ENCODE measurements at regions not wholly inside any gene's neighbourhood (a gene's known extent, or its start where the extent isn't known, plus 50 kb on each side); places are given as distances from the start of the nearest gene placed in this dataset.

- no peak for TF ChIP-seq CTCF (IDR thresholded peaks at IDR 0.05; ENCODE audit: insufficient read depth, low read length, poor library complexity, severe bottlenecking)
- H3K27me3 ChIP-seq (replicated peaks; ENCODE audit: control insufficient read depth, insufficient read depth, low read length) = peaks cover 2% of the 10 kb centered on the region
- no peaks in the 10 kb centered on the region for H3K36me3 ChIP-seq (ENCODE audit: control insufficient read depth, insufficient read depth, low read length)
- no peak overlapping the region for H3K4me3 ChIP-seq (replicated peaks; ENCODE audit: low read depth, low read length)
- DNase-seq (ENCODE audit: extremely low read depth, insufficient read length) = no peak
Measured at GRCh38 chr5:135133181-135133580, 99.2 kb upstream of the PITX1 start.

GRCh38 chr5:135131801-135132680 is 98.0 kb upstream of the PITX1 start:
- no peak for DNase-seq (ENCODE audit: extremely low read depth, insufficient read length)
- H3K4me3 ChIP-seq (replicated peaks; ENCODE audit: low read depth, low read length) = no peak overlapping the region
- TF ChIP-seq CTCF (IDR thresholded peaks at IDR 0.05; ENCODE audit: insufficient read depth, low read length, poor library complexity, severe bottlenecking) = no peak
- peaks cover 3% of the 10 kb centered on the region for H3K27me3 ChIP-seq (replicated peaks; ENCODE audit: control insufficient read depth, insufficient read depth, low read length)
- H3K36me3 ChIP-seq (ENCODE audit: control insufficient read depth, insufficient read depth, low read length) = no peaks in the 10 kb centered on the region

GRCh38 chr5:135130261-135131215 is 96.5 kb upstream of the PITX1 start:
- Histone ChIP-seq H3K36me3 (ENCODE audit: control insufficient read depth, insufficient read depth, low read length) (no peaks in the 10 kb centered on the region), H3K27me3 (replicated peaks; ENCODE audit: control insufficient read depth, insufficient read depth, low read length) (peaks cover 3% of the 10 kb centered on the region), H3K4me3 (replicated peaks; ENCODE audit: low read depth, low read length) (no peak overlapping the region)
- no peak for TF ChIP-seq CTCF (IDR thresholded peaks at IDR 0.05; ENCODE audit: insufficient read depth, low read length, poor library complexity, severe bottlenecking)
- no peak for DNase-seq (ENCODE audit: extremely low read depth, insufficient read length)

GRCh38 chr5:135129307-135129706 is 95.3 kb upstream of the PITX1 start:
- Histone ChIP-seq H3K36me3 (ENCODE audit: control insufficient read depth, insufficient read depth, low read length) (no peaks in the 10 kb centered on the region), H3K27me3 (replicated peaks; ENCODE audit: control insufficient read depth, insufficient read depth, low read length) (peaks cover 3% of the 10 kb centered on the region), H3K4me3 (replicated peaks; ENCODE audit: low read depth, low read length) (no peak overlapping the region)
- TF ChIP-seq CTCF (IDR thresholded peaks at IDR 0.05; ENCODE audit: insufficient read depth, low read length, poor library complexity, severe bottlenecking) = no peak
- DNase-seq (ENCODE audit: extremely low read depth, insufficient read length) = no peak

GRCh38 chr5:135128361-135128760 is 94.3 kb upstream of the PITX1 start:
- no peak overlapping the region for H3K4me3 ChIP-seq (replicated peaks; ENCODE audit: low read depth, low read length)
- no peak for TF ChIP-seq CTCF (IDR thresholded peaks at IDR 0.05; ENCODE audit: insufficient read depth, low read length, poor library complexity, severe bottlenecking)

More at GRCh38 chr5:135128361-135128760, 94.3 kb upstream of the PITX1 start:
- Histone ChIP-seq H3K36me3 (ENCODE audit: control insufficient read depth, insufficient read depth, low read length) (no peaks in the 10 kb centered on the region), H3K27me3 (replicated peaks; ENCODE audit: control insufficient read depth, insufficient read depth, low read length) (peaks cover 3% of the 10 kb centered on the region)
- no peak for DNase-seq (ENCODE audit: extremely low read depth, insufficient read length)

Data from GM06990 (cell line).